HEK293 (cell line): ENCODE measurements at regions not wholly inside any gene's neighbourhood (a gene's known extent, or its start where the extent isn't known, plus 50 kb on each side); places are given as distances from the start of the nearest gene placed in this dataset.

Experiments
- ATF2 ChIP-seq: fragments of 450-650 bp; formaldehyde crosslinking; IDR thresholded peaks from 2 replicates; pipeline ENCODE4 v1.5.1; 2016; ENCODE audit warnings: missing biosample characterization, missing genetic modification characterization, low read depth
- CTCF ChIP-seq: fragments of 450-650 bp; formaldehyde crosslinking; IDR thresholded peaks from 2 replicates; pipeline ENCODE4 v1.5.1; 2016; ENCODE audit warnings: missing biosample characterization, missing genetic modification characterization
- KLF1 ChIP-seq: fragments of 450-650 bp; formaldehyde crosslinking; IDR thresholded peaks from 2 replicates; pipeline ENCODE4 v1.5.1; 2016; ENCODE audit warnings: missing biosample characterization, missing genetic modification characterization
- PRDM6 ChIP-seq: fragments of 450-650 bp; formaldehyde crosslinking; IDR thresholded peaks from 2 replicates; pipeline ENCODE4 v1.5.1; 2017; ENCODE audit warnings: missing biosample characterization, missing genetic modification characterization
- REPIN1 ChIP-seq: fragments of 450-650 bp; formaldehyde crosslinking; IDR thresholded peaks from 2 replicates; pipeline ENCODE4 v1.5.1; 2017; ENCODE audit warnings: missing biosample characterization, missing genetic modification characterization, low read depth

GRCh38 chr5:115685490-115685889 is 59.7 kb upstream of the TMED7 start:
- no peak for TF ChIP-seq CTCF
- no peak for TF ChIP-seq KLF1 (tag by site-specific recombination)
- TF ChIP-seq PRDM6, result no peak
- no peak for TF ChIP-seq REPIN1
- no peak for TF ChIP-seq ATF2 (tag by site-specific recombination)
